ENCODE measurements at regions not wholly inside any gene's neighbourhood (a gene's known extent, or its start where the extent isn't known, plus 50 kb on each side); places are given as distances from the start of the nearest gene placed in this dataset.

DNA sequence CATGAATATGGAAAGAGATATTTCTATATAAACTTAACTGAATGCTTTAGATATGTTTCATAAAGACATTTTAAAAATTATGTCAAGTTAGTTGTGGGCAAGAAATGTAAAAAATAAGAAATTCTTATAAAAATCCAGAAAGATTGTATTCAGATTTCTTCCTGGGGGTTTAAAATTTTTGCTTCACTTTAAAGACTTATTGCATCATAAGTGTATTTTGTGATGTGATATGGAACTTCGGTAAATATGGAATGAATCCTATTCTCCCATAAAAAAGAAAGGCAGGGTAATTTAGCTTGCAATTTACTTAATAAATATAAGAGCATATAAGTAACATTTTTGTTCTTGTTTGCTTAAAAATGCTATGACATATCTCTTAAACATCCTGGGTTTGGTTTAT, 104.8 kb upstream of the CWC22 start:
- DNase-seq (ENCODE audit: low read depth in 1 of 2, low spot score in 1 of 2), result no peak
- no peak overlapping the region for H3K4me3 ChIP-seq
- H3K4me1 ChIP-seq (ENCODE audit: low read depth), result no peaks in the 10 kb centered on the region
- H3K9me3 ChIP-seq (ENCODE audit: low read depth), result no peaks in the 10 kb centered on the region
- H3K27me3 ChIP-seq, result no peaks in the 10 kb centered on the region
- H3K36me3 ChIP-seq, result no peaks in the 10 kb centered on the region
- no peak overlapping the region for H3K27ac ChIP-seq
- TF ChIP-seq, protein P1, sequence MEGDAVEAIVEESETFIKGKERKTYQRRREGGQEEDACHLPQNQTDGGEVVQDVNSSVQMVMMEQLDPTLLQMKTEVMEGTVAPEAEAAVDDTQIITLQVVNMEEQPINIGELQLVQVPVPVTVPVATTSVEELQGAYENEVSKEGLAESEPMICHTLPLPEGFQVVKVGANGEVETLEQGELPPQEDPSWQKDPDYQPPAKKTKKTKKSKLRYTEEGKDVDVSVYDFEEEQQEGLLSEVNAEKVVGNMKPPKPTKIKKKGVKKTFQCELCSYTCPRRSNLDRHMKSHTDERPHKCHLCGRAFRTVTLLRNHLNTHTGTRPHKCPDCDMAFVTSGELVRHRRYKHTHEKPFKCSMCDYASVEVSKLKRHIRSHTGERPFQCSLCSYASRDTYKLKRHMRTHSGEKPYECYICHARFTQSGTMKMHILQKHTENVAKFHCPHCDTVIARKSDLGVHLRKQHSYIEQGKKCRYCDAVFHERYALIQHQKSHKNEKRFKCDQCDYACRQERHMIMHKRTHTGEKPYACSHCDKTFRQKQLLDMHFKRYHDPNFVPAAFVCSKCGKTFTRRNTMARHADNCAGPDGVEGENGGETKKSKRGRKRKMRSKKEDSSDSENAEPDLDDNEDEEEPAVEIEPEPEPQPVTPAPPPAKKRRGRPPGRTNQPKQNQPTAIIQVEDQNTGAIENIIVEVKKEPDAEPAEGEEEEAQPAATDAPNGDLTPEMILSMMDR (IDR thresholded peaks at IDR 0.05; ENCODE audit: low read depth, low read length), result no peak

DNA sequence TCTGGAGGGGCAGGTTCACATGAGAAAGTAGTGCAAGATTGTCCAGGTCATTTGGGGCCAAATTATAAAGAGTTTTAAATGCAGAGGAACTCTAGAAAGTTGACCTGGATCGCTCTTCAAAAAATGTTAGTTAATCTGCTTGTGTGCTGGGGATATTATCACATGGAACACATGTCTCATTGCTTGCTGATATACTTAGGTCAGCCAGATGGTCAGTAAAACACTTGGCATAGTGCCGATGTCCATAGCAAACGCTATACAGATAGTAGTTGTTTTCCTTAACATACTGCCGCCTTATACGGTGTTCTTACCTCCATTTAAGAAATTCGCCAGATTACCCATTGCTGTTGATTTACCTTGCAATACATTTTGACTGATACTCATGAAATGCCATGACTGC, 103.4 kb upstream of the CWC22 start:
- Histone ChIP-seq H3K27ac (no peak overlapping the region), H3K36me3 (no peaks in the 10 kb centered on the region), H3K4me3 (no peak overlapping the region), H3K4me1 (ENCODE audit: low read depth) (no peaks in the 10 kb centered on the region), H3K27me3 (no peaks in the 10 kb centered on the region), H3K9me3 (ENCODE audit: low read depth) (no peaks in the 10 kb centered on the region)
- DNase-seq (ENCODE audit: low read depth in 1 of 2, low spot score in 1 of 2), result no peak
- TF ChIP-seq, protein P1 (IDR thresholded peaks at IDR 0.05; ENCODE audit: low read depth, low read length), result no peak

DNA sequence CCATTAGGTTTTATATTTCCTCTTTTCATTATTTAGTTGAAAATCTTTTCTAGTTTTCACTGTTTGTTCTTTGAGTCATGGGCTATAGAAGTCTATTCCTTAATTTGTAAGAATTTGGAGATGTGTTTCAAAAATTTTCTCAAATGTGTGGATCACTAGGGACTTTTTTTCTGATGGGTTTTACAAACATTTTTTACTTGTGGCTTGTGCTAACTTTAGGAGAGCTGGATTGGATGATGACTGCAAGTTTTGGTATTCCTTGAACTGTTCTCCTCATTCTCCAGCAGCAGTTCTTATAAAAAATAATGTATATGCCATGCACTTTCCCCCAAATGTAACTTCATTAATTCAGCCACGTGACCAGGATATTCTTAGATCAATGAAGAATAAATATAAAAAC, 94.7 kb upstream of the CWC22 start:
- TF ChIP-seq, protein P1 (IDR thresholded peaks at IDR 0.05; ENCODE audit: low read depth, low read length), result no peak
- DNase-seq (ENCODE audit: low read depth in 1 of 2, low spot score in 1 of 2), result no peak
- Histone ChIP-seq H3K9me3 (ENCODE audit: low read depth) (no peaks in the 10 kb centered on the region), H3K27ac (no peak overlapping the region), H3K36me3 (no peaks in the 10 kb centered on the region), H3K4me3 (no peak overlapping the region), H3K27me3 (no peaks in the 10 kb centered on the region), H3K4me1 (ENCODE audit: low read depth) (no peaks in the 10 kb centered on the region)

DNA sequence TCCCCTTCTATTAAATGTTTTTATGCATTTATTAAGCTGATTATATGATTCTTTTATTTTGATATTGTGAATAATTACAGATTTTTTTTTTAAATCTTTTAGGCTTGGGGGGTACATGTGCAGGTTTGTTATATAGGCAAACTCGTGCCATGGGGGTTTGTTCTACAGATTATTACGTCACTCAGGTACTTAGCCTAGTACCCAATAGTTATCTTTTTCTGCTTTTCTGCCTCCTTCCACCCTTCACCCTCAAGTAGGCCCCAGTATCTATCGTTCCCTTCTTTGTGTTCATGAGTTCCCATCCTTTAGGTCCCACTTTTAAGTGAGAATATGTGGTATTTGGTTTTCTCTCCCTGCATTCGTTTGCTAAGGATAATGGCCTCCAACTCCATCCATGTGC, 92.2 kb upstream of the CWC22 start:
- H3K4me3 ChIP-seq, result no peak overlapping the region
- H3K4me1 ChIP-seq (ENCODE audit: low read depth), result no peaks in the 10 kb centered on the region
- no peaks in the 10 kb centered on the region for H3K27me3 ChIP-seq
- H3K27ac ChIP-seq, result no peak overlapping the region
- no peak for DNase-seq (ENCODE audit: low read depth in 1 of 2, low spot score in 1 of 2)
- H3K36me3 ChIP-seq, result no peaks in the 10 kb centered on the region
- no peaks in the 10 kb centered on the region for H3K9me3 ChIP-seq (ENCODE audit: low read depth)
- TF ChIP-seq, protein P1 (IDR thresholded peaks at IDR 0.05; ENCODE audit: low read depth, low read length), result no peak

DNA sequence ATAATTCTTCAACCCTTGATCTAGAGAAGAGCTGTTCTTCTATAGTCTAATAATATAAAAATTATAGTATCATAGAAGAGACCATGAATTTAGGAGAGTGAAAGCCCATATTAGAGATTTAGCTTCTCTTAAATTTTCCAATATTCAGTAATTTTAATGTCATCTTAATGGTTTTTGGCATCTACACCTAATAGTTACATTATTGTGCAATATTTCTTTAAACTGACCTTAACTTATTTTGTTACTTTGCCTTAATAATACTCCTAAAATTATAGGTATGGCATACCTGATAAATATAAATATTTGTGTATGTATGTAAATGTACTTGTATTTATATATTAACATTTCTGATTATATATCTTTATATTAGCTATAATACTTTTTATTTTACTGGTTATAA, 78.0 kb upstream of the CWC22 start:
- no peak overlapping the region for H3K27ac ChIP-seq
- H3K36me3 ChIP-seq, result no peaks in the 10 kb centered on the region
- no peaks in the 10 kb centered on the region for H3K4me1 ChIP-seq (ENCODE audit: low read depth)
- TF ChIP-seq, protein P1 (IDR thresholded peaks at IDR 0.05; ENCODE audit: low read depth, low read length), result no peak
- H3K9me3 ChIP-seq (ENCODE audit: low read depth), result no peaks in the 10 kb centered on the region
- H3K27me3 ChIP-seq, result no peaks in the 10 kb centered on the region
- H3K4me3 ChIP-seq, result no peak overlapping the region
- no peak for DNase-seq (ENCODE audit: low read depth in 1 of 2, low spot score in 1 of 2)
